Cardiac muscle cell (in vitro differentiated cells and primary cell): ENCODE measurements at regions not wholly inside any gene's neighbourhood (a gene's known extent, or its start where the extent isn't known, plus 50 kb on each side); places are given as distances from the start of the nearest gene placed in this dataset.

Experiments used
- DNase-seq, 2 donors: peaks; one replicate each; pipeline versions ENCODE4 v3.0.0 to v3.0.0-alpha.2; 2010 to 2017; ENCODE audit warnings: low read depth in 1 of 2, low spot score in 1 of 2
- H3K27ac ChIP-seq: fragments of 200-600 bp; sonication (generic); 2 replicates; pipeline ENCODE4 v1.5.1; 2016
- H3K27me3 ChIP-seq: fragments of 200-600 bp; sonication (generic); 2 replicates; pipeline ENCODE4 v1.6.0; 2016; ENCODE audit warnings: control low read depth
- H3K36me3 ChIP-seq: fragments of 200-600 bp; sonication (generic); 2 replicates; pipeline ENCODE4 v1.5.1; 2016; ENCODE audit warnings: control low read depth
- H3K4me1 ChIP-seq: fragments of 200-600 bp; sonication (generic); 2 replicates; pipeline ENCODE4 v1.8.1; 2017; ENCODE audit warnings: low read depth, mild to moderate bottlenecking, mixed run types
- H3K4me3 ChIP-seq: fragments of 200-600 bp; sonication (generic); 2 replicates; pipeline ENCODE4 v1.5.1; 2016; ENCODE audit warnings: mild to moderate bottlenecking
- H3K9me3 ChIP-seq: fragments of 200-600 bp; sonication (generic); 2 replicates; pipeline ENCODE4 v1.5.1; 2017; ENCODE audit warnings: low read depth, mild to moderate bottlenecking, control low read depth
- CTCF ChIP-seq: IDR thresholded peaks from 2 replicates; pipeline ENCODE4 v1.5.1; 2012; ENCODE audit warnings: low read depth, mild to moderate bottlenecking, low read length

- TF ChIP-seq CTCF: no peak
Observed at GRCh38 chr2:176710657-176711186, 441.5 kb downstream of the MTX2 start.

GRCh38 chr2:176725873-176726645 is 456.8 kb downstream of the MTX2 start:
- H3K27ac ChIP-seq: no peak overlapping the region
- H3K4me1 ChIP-seq: peaks cover 3% of the 10 kb centered on the region
- no peaks in the 10 kb centered on the region for H3K27me3 ChIP-seq
- no peaks in the 10 kb centered on the region for H3K36me3 ChIP-seq
- H3K9me3 ChIP-seq: no peaks in the 10 kb centered on the region
- no peak overlapping the region for H3K4me3 ChIP-seq
- no peak for DNase-seq
- TF ChIP-seq CTCF: no peak

More at GRCh38 chr2:176710657-176711186, 441.5 kb downstream of the MTX2 start:
- DNase-seq: peak in 1 of 2 donors; percentile 25
- peak overlapping the region; percentile 8 for H3K27ac ChIP-seq
- H3K27me3 ChIP-seq: no peaks in the 10 kb centered on the region
- H3K4me1 ChIP-seq: peaks cover 15% of the 10 kb centered on the region
- H3K9me3 ChIP-seq: no peaks in the 10 kb centered on the region
- H3K36me3 ChIP-seq: no peaks in the 10 kb centered on the region
- no peak overlapping the region for H3K4me3 ChIP-seq

GRCh38 chr2:176727696-176728095 is 458.5 kb downstream of the MTX2 start:
- no peak for TF ChIP-seq CTCF
- Histone ChIP-seq H3K4me3 (no peak overlapping the region), H3K4me1 (peaks cover 3% of the 10 kb centered on the region), H3K27ac (no peak overlapping the region), H3K9me3 (no peaks in the 10 kb centered on the region), H3K36me3 (no peaks in the 10 kb centered on the region), H3K27me3 (no peaks in the 10 kb centered on the region)
- DNase-seq: no peak

GRCh38 chr2:176729706-176730569 is 460.7 kb downstream of the MTX2 start:
- no peak for TF ChIP-seq CTCF
- peak in 1 of 2 donors; percentile 70 for DNase-seq
- H3K27ac ChIP-seq: no peak overlapping the region
- H3K4me1 ChIP-seq: peaks cover 3% of the 10 kb centered on the region
- no peaks in the 10 kb centered on the region for H3K36me3 ChIP-seq
- H3K4me3 ChIP-seq: no peak overlapping the region
- H3K9me3 ChIP-seq: no peaks in the 10 kb centered on the region
- H3K27me3 ChIP-seq: no peaks in the 10 kb centered on the region

DNA sequence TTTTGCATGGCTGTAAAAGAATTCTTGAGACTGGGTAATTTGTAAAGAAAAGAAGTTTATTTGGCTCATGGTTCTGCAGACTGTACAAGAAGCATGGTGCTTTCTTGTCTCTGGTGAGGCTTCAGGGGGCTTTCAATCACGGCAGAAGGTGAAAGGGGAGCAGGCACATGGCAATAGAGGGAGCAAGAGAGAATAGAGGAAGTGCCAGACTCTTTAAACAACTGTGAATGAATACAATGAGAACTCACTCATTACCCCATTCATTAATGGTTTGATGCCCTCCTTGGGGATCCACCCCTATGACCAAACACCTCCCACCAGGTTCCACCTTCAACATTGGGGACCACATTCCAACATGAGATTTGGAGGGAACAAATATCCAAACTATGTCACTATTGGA is 463.5 kb downstream of the MTX2 start:
- Histone ChIP-seq H3K36me3 (no peaks in the 10 kb centered on the region), H3K4me3 (no peak overlapping the region), H3K27me3 (no peaks in the 10 kb centered on the region), H3K9me3 (no peaks in the 10 kb centered on the region), H3K27ac (no peak overlapping the region), H3K4me1 (no peaks in the 10 kb centered on the region)
- TF ChIP-seq CTCF: no peak
- DNase-seq: no peak
